Heart left ventricle (tissue), 13 donors: ENCODE measurements at regions not wholly inside any gene's neighbourhood (a gene's known extent, or its start where the extent isn't known, plus 50 kb on each side); places are given as distances from the start of the nearest gene placed in this dataset.

ENCODE experiments used
- CTCF ChIP-seq, 12 donors: fragments of 200-600 bp; sonication (generic) in 4 of 12; IDR thresholded peaks; one replicate each; pipeline versions ENCODE4 v1.5.0 to v1.8.0; 2018 to 2022; ENCODE audit warnings: antibody characterized with exemption in 12 of 12, mild to moderate bottlenecking in 5 of 12
- POLR2A ChIP-seq, 2 donors: fragments of 450-650 bp; IDR thresholded peaks; one replicate each; pipeline ENCODE4 v1.6.1; 2017; ENCODE audit warnings: antibody characterized with exemption in 2 of 2, mild to moderate bottlenecking in 2 of 2, moderate library complexity in 2 of 2
- donor health status: ischemic (EF 13 %, LVEDD 7.1; RV severe dilation, severe dysfunction).
- donor health status: DM: no; HTN: yes; CAD: no.
- donor health status: DM: no; HTN: no; CAD: no.
- donor health status: ischemic (EF 25% LVEDD 6.9; RV normal size, moderate dysfunction).
- donor health status: ischemic (EF 25% LVEDD 5.7; RV mildly dilated, moderate dysfunction).
- donor health status: ischemic (EF 35%, LVEDD 5.7; RV mildly dilated, moderate dysfunction).
- donor health status: nonischemic (EF 11% LVEDD 7.7; RV severe dilation, severe dysfunction).
- donor health status: DM: yes; HTN: yes; CAD: no.
- donor health status: PGD.
- donor health status: ischemic (EF 29% LVEDD 5.4; RV normal size, mild dysfunction).
- donor health status: nonischemic (EF 23%, LVEDD 6.1; RV moderate dilation, normal function).

- TF ChIP-seq POLR2A (IDR thresholded peaks at IDR 0.05) (no peak), CTCF (IDR thresholded peaks at IDR 0.05) (no peak)
Observed at GRCh38 chr10:106111246-106111645, 1053.3 kb downstream of the SORCS1 start.
